ENCODE measurements at regions not wholly inside any gene's neighbourhood (a gene's known extent, or its start where the extent isn't known, plus 50 kb on each side); places are given as distances from the start of the nearest gene placed in this dataset.

DNA sequence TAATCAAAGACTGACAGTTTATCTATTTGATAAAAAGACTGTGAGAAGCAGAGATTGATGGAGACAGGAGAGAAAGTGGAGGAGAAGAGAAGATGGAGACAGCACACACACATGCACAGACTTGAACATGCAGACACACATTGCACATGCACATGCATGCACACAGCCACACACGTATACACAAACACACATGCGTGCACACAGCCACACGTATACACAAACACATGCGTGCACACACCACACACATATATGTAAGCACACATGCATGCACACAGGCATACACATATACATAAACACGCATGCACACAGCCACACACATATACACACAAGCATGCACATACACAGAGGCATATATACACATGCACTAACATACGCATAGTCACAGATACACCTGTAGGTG lies 313.4 kb downstream of the HAPSTR1 start (continued):
- no peak for TF ChIP-seq ATF7 (IDR thresholded peaks at IDR 0.05)

DNA sequence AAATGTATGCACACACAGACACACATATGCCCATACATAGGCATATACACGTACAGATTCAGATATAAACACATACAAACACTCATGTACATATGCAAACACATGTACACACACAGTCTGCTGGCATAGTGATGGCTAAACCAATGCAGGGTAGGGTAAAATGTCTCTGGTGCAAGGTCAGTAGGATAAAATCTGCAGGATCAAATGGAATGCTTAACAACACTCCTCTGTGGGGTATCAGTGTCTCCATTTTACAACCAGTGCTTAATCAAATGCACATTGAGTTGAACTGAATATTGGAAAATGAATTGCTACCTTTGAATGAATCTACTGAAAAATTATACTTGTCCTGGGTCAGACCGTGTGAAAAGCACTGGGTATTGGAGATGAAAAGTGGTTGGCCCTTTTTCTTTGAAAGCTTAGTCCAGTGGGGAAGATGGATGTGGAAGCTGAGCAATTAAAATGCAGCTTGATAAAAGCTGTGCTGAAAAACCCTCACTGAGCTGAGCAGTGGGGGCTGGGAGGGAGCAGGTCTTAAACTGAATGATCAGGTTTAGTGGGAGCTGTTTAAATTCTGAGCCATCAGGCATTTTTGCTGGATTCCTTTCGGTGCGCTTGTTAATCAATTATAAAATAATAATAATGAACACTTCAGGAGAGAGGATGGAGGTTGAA lies 314.7 kb downstream of the HAPSTR1 start:
- no TSS peak for BruUV-seq (replicated peaks)
- H2AFZ ChIP-seq (ENCODE audit: low read depth, low read length) = no peak overlapping the region
- H3K9ac ChIP-seq (ENCODE audit: insufficient read depth in 1 of 2, low read depth in 2 of 2, low read length in 2 of 2) = no peak overlapping the region
- intact Hi-C loops (cut with micrococcal nuclease) (no loop called here), in situ Hi-C loops (cut with MboI) (no loop called here)
- no peaks in the 10 kb centered on the region; the same call in 1 of the 2 replicates for H4K20me1 ChIP-seq (replicated peaks; ENCODE audit: control insufficient read depth, insufficient read depth, low read length)
- H3K27me3 ChIP-seq (ENCODE audit: control insufficient read depth in 2 of 2, insufficient read depth in 2 of 2, low read length in 2 of 2) = no peaks in the 10 kb centered on the region; a peak in 3 of 5 replicates
- H3K36me3 ChIP-seq (ENCODE audit: control insufficient read depth, insufficient read depth, low read length) = no peaks in the 10 kb centered on the region; the same call in 2 of the 3 replicates
- no peak for DNase-seq (ENCODE audit: extremely low read depth in 1 of 4, low spot score in 3 of 4)
- FAIRE-seq = no peak
- 2% methylated on average over 4 of the region's 4 CpGs for WGBS (ENCODE audit: insufficient coverage, low coverage, missing lambda C conversion rate)
- no peak overlapping the region for H3K27ac ChIP-seq (ENCODE audit: extremely low read depth, low read depth, low read length)
- H3K9me3 ChIP-seq (replicated peaks; ENCODE audit: control insufficient read depth, insufficient read depth, low read depth, low read length) = no peaks in the 10 kb centered on the region; the same call in 1 of the 2 replicates
- no peaks in the 10 kb centered on the region for H3K79me2 ChIP-seq (ENCODE audit: control insufficient read depth, insufficient read depth, low read length)
- no peaks in the 10 kb centered on the region for H3K9me1 ChIP-seq (ENCODE audit: control insufficient read depth, insufficient read depth, low read length)
- no peak for ATAC-seq
- POLR2A ChIA-PET = no interaction called here
- CTCF ChIA-PET (ENCODE audit: low intra/inter-chr PET ratio) = no interaction called here
- TF ChIP-seq RFX5 (IDR thresholded peaks at IDR 0.05; ENCODE audit: low read depth, low read length) (no peak), CBX8 (IDR thresholded peaks at IDR 0.05; ENCODE audit: borderline replicate concordance, extremely low read depth, low read depth, low read length, poor library complexity, severe bottlenecking) (no peak), PTRF (tag; IDR thresholded peaks at IDR 0.05) (no peak), FOXJ3 (CRISPR knock-in tag; IDR thresholded peaks at IDR 0.05) (no peak), BCL6 (CRISPR knock-in tag; IDR thresholded peaks at IDR 0.05) (no peak), TEAD1 (CRISPR knock-in tag; IDR thresholded peaks at IDR 0.05) (no peak), SAP30 (IDR thresholded peaks at IDR 0.05; ENCODE audit: borderline replicate concordance, insufficient read depth, low read depth, low read length, poor library complexity, severe bottlenecking) (no peak), RBM34 (IDR thresholded peaks at IDR 0.05; ENCODE audit: borderline replicate concordance, insufficient read depth, low read length) (no peak), SUPT5H (IDR thresholded peaks at IDR 0.05) (no peak), CTCFL (IDR thresholded peaks at IDR 0.05; ENCODE audit: borderline replicate concordance, insufficient read depth, low read depth, low read length, poor library complexity, severe bottlenecking) (no peak), ESRRA (IDR thresholded peaks at IDR 0.05; ENCODE audit: borderline replicate concordance, low read depth) (no peak)
- H3K4me1 ChIP-seq (replicated peaks in 1 of 2; ENCODE audit: control insufficient read depth in 2 of 2, insufficient read depth in 2 of 2, low read length in 2 of 2) = no peaks in the 10 kb centered on the region
- no peak overlapping the region for H3K4me2 ChIP-seq (ENCODE audit: insufficient read depth, low read length)
- H3K4me3 ChIP-seq = no peak overlapping the region
